Embryonic facial prominence (tissue), 1 donor: ENCODE measurements at regions not wholly inside any gene's neighbourhood (a gene's known extent, or its start where the extent isn't known, plus 50 kb on each side); places are given as distances from the start of the nearest gene placed in this dataset.
"Not testable (repeated sequence)": the region's sequence is repeated elsewhere in the genome, so short reads cannot be mapped to it uniquely, and the experiment has no call there.

Source experiments
- DNase-seq: peaks from one replicate; pipeline ENCODE4 v3.0.0-alpha.2; 2016; ENCODE audit errors: extremely low spot score

DNA sequence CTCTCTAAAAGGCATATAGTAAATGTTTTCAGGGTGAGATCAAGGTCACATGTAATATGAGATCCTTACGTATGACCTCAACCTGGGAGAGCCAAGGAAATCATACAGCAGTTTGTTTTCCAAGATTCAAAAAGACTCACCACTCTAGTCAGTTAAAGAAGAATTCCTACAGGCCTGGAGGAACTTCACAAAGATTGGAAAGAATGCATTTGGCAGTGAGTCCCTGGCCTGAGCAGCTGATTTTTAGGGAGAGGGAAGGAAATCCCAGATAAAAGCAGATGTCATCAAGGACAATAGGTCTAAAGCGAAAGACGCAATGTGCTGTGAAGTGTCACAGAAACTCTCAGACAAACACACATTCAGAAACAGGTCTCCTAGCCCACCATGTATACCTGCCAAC is 424.0 kb upstream of the ZNF462 start:
- DNase-seq: no peak

DNA sequence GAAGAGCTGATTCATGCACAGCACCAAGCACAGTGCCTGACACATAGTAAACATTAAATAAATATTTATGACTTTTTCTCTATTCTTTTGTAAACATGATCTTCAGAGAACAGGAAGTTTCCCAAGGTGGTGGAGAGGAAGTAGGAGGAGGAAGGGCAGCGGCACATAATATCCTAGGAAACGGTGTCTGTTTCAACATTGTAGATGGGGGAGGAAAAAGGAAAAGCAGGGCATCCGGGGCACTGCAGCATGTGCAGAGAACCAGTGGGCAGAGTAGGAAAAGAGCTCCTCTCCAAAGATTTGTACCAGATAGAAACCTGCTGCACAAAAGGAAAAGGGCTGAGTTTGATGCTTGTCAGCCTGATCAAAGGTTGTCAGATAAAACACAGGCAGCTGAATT is 421.7 kb upstream of the ZNF462 start:
- DNase-seq: no peak

DNA sequence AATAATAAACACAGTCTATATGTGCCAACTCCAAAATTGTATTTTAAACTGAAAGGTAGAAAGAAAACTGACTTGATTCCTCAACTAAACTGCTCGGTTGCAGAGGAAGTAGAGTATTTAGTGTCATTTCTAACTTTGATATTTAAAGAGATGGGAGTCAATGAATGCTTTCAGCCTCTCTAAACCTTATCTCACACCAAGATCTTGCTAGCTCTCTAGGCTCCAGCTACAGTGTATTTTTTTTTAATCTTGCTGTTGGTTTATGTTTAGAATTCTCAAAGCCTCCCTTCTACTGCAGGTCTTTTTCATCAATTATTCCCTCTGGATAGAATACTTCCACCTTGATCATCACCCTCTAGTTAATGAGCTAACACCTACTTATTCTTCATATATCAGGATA is 419.4 kb upstream of the ZNF462 start:
- no peak for DNase-seq

DNA sequence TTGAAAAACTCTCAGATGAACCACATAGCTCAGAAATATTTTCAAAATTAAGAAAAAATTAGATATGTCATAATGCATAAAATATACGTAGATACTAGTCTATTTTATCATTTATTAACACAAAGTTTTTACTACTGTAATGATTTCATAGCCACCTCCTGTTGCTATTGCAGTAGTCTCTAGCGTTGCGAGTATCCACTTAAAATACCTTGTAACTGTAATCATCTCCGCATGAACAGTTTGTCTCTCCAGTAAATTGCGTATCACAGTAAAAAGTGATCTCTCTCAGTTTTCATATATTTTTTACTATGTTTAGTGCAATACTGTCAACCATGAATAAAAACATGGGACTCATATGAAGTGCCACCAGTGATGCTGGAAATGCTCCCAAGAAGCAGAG is 417.9 kb upstream of the ZNF462 start:
- no peak for DNase-seq

DNA sequence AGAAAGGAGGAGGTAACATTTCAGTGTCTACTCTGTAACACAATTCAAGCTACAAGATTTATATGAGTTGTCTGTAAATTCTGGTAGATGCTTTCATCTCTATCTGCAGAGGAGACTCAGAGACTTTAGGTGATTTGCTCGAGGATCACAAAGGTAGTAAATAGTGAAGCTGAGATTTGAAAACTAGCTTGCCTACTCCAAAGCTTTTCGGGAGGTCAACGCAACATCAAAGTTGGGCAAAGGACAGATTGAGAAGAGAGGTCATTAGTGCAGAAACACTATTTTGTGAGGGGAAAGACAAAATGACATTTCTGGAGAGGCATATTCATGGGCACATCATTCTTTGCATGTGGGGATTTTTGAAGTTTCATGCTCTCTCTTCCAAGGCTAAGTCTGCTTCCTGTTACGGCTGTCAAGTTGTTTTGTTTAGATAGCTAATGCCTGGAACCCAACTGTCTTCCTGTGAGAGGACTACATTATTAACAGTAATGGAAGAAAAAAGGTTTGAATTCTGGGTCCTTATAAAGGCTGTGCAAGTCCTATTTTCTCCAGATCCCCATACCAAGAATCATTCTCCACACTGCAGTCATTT is 413.5 kb upstream of the ZNF462 start:
- DNase-seq: no peak

DNA sequence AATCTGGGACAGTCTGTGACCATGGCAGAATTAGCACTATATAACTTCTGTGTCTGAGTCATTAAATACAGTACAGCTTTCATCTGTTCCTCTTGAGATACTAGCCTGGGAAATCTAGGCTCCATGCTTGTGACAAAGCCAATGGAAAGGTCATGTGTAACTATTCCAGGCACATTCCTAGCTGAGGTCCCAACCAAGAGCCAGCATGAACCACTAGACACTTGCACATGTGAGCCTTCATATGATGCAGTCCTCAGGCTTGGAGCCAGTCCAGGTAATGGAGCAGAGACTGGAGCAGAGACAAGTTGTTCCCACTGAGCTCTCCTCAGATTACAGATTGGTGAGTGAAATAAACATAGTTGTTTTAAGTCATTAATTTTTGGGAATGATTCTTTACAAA is 412.4 kb upstream of the ZNF462 start:
- DNase-seq: no peak

DNA sequence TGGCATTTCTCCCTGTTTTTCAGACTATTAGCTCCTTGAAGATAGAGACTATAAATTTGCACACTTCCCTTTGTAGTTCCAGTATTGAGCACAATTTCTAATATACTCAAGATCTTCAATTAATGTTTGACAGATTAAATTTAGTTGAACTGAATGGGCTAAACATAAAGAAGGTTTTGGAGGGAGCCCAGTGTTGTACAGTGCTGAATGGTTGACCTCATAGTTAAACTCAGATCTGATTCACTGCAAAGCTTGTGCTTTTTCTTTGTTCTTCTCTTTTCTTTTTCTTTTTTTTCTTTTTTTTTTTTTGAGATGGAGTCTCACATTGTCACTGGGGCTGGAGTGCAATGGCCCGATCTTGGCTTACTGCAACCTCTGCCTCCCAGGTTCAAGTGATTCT is 411.7 kb upstream of the ZNF462 start:
- DNase-seq: no peak

DNA sequence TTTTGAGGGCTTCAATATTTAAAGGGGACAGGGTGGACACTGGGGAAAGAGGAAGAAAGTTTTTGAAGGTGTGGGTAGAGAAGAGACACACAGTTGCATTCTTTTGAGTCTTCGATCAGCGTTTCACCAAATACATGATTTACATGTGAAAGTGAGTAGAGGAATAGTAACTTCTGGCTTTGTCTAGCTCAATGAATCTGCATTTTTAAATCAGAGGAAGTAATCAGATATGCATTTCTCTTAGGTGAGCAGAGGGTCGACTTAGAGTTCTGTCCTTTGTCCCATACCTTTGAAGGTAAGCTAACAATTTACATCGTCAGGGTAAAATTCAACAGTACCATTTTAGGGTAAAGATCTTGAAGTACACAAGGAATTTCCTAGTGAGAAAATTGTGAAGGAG is 406.4 kb upstream of the ZNF462 start:
- DNase-seq: no peak

DNA sequence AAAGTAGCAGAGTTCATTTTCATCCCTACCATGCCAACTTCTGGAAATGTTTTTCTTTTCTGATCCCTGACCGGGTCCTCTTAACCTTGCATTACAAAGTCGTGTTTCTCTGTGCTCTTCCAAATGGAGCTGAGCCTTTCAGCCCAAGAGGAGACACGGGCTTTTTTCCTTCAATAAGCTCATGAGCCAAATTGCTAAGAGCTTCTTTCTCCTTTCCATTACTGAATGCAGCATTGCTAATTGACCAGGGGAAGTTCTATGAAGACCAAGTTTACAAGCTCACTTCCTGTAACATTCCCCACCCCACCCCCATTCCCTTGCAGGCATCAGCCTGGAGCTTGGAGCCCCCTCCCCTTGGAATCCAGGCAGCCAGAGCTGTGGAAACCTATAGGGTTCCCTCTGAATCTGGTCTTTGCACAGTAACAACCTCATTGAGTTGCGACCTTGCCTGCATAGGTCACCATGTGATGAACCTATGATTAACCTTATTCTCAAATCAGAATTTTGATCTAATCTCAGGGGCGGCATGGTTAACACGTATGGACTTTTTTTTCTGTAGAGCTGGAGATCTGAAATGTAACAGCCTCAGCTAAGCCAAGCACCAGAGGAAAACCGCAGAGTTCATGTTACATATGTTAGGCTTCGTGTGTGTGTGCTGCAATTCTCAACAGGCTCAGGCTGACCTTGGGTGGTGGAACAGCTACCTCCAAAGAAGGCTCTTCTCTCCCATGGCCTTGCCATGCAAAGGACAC is 395.7 kb upstream of the ZNF462 start:
- no peak for DNase-seq

DNA sequence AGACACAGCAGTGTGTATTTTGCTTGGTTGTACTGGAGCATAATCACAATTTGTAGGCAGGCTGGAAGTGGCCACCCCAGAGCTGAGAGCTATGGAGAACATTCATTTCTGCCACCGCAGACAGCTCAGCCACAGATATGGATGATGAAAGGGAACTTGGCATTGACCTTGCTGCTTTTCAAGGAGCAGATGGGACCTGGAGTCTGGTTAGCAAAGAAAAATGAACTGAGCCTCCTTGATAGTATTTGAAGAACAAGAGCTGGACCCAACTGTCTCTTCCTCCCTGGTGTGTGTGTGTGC is 395.2 kb upstream of the ZNF462 start:
- no peak for DNase-seq

DNA sequence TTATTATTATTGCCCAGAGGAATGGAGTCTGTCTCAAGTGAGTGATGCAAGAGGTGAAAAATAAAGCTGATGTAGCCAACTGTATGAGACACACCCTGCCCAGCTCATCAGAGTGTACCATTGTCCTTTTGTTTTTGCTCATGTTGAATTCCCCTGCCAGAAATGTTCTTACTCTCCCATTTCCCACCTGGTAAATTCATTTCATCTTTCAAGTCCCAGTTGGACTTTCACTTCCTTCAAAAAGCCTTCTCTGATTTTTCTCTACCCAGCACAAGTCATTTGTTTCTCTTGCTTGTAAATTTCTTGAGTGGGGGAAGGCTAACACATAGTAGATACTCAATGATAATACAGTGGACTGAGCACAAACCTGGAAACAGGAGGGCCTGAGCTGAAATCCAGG is 394.5 kb upstream of the ZNF462 start:
- DNase-seq: no peak

DNA sequence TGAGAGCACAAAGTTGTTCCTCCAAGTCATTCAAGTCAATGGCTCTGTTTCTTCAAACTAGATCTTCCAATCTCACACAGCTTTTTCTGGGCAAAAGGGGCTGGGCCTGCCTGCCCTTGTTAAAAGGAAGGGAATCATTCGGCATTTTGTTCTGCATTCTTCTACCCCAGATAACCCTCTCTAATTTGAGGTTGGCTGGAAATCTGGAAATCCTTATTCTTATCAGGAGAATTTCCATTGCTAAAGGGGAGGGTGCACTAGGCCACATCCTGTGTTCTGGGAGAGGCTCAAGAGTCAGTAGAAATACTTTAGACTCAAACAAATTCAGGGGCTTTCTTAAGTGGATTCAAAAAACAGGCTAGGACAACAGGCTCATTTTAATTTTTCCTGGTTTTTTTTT is 384.7 kb upstream of the ZNF462 start:
- DNase-seq: no peak

DNA sequence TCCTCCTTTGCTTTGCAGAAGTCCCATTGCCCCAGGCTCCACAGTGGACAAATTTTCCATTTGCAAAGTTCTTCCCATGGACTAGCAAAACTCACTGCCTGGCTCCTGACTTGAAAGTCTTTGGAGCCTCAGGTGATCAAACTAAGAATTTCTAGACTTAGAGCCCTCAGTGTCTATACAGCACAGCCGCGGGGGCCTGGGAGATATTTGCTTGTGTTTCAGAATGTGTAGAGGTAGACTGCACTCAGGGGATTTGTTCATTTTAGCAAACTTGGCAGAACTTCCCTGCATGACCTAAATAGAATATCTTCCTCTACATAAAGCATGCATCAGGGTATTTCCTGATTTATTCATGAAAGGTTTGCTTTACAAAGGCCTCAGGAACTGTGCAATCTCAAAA is 384.2 kb upstream of the ZNF462 start:
- DNase-seq: no peak

DNA sequence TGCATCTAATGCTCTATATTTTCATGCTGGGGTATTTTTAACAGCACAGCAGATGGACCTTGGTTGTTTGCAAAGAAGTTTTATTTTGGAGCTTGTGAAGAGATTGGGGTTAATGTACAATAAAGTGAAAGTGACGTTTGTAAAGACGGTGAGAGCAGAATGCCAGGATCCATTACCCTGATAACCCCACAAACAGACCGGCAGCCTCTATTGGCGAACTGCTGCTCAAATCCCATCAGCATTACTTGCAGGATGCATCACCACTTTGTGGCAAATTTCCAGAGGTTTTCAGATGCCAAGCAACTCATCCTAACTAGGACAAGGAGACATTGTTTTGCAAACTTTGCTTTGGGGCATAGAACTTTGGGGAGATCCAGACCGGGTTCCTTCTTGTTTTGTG is 383.3 kb upstream of the ZNF462 start:
- no peak for DNase-seq

DNA sequence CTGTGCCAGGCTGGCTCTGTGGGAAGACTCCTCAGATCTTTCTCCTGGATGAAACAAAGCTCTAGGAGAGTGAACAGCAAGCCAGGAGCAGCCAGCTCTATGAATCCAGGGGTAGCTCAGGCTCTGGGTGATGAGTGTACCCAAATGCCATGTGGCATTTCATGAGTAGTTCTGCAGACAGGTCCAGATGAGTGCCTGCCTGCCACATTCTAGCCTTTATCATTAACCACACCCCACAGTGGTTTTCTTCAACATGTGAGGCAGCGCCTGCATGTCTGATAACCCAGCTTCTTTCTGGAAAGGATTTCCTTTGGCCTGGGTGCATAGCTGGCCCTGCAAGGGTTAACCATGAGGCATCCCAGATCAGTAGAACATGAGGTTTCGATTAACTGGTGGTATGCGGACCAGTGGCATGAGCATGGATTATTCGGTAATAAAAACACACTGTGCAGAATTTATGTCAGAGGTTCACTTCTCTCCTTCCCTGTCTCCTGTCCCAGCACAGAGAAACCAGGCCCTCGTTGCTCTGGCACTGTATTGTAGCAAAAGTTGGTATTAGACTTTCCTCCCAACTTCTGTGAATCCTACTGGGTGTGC is 381.9 kb upstream of the ZNF462 start:
- DNase-seq: no peak

DNA sequence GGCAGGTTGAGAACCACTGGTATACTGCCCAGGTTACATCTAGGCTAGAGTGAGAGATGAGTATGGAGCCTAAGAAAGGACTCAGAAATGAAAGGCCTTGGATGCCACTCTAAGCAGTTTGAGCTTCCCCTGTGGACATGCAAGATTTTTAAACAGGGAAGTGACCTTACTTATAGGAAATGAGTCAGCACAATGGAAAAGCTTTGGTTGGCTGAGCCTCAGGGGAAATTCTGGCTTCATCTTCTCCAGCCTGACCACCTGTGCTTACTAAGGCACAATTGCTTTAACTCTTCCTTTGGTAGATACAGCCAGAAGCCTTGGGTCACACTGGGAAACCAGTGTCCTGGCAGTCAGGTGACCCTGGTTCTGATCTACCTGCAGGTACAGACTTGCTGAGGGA is 380.2 kb upstream of the ZNF462 start:
- DNase-seq: no peak

DNA sequence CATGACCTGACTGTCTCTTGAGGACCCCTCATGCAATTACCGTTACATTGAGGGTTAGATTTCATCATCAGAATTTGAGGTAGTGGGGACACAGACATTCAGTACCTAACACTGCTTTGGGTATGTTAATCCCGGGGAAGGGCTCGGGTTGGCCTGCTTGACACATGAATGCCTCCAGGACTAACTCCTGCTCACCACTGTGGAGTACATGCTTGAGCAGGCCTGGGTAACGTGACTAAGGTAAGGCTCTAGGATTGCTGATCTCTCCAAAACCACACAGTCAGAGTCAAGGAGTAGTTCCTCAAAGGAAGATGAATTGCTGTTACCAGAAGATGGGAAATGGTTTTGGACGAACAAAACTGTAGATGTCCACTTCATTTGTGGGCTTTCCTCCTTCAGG is 376.3 kb upstream of the ZNF462 start:
- no peak for DNase-seq

DNA sequence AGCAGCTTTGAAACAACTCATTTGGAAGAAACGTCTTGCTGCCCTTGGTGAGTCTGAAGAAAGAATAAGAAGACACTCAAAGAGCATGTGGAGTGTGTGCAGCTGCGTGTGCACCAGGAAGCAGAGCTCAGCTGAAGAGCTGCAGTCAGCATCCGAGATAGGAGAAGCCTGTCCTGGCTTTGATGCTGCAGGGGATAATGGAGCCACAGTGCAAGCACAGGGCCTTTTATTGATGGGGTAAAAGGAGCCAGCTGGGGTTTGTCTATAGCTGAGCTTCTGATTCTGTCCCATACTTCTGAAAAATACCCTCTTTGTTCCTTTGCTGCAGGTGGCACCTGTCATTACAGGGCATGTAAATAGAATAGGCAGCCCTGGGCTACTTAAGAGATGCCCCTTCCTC is 375.7 kb upstream of the ZNF462 start:
- DNase-seq: no peak

DNA sequence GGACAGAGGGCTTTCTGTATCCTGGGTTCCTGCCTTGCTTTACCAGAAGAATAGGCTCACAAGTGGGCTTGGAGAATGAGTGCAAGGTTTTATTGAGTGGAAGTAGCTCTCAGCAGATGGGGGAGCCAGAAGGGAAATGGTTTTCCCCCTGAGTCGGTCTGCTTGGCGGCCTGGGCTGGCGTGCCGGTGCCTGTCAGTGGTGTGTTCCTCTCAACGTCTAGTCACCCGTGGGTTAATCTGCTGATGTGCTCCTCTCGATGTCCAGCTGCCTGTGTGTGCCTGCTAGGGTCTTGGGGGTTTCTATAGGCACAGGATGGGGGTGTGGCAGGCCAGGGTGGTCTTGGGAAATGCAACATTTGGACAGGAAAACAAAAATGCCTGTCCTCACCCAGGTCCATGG is 370.8 kb upstream of the ZNF462 start:
- not testable (repeated sequence) for DNase-seq

DNA sequence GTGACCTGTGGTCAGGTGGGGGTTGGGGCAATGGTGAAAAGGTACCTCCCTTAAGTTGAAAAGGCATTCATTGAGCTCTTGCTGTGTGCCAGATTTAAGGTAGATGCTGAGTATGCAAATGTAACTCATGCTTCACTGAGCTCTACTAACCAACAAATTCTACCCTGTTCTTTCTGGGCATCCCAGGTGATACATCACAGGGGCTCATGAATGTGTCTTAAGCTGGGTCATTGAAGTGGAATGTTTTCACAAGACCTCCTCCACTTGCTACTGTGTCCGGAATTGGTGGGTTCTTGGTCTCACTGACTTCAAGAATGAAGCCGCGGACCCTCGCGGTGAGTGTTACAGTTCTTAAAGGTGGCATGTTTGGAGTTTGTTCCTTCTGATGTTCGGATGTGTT is 362.8 kb upstream of the ZNF462 start:
- no peak for DNase-seq

DNA sequence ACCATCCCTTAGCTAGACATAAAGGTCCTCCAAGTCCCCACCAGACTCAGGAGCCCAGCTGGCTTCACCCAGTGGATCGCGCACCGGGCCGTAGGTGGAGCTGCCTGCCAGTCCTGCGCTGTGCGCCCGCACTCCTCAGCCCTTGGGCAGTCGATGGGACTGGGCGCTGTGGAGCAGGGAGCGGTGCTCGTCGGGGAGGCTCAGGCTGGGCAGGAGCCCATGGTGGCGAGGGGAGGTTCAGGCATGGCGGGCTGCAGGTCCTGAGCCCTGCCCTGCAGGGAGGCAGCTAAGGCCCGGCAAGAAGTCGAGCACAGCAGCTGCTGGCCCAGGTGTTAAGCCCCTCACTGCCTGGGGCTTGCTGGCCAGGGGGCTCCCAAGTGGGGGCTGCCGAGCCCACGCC is 361.8 kb upstream of the ZNF462 start:
- DNase-seq: not testable (repeated sequence)

DNA sequence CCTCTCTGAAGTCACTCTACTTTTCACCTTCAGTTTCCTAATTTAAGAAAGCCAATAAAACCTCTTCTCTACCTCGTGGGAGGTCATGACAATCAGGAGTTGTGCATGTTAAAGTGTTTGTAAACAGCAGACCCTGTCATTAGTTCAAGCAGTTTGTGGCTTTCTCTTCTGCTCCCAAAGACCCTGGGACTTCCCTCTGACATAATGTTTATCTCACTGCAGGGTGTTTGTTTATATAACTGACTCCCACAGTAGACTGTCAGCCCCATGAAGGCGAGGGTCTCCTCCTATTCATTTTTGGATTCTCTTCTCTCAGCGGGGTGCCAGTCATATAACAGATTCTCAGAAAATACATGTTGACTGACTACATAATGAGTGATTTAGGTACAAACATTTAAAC is 360.0 kb upstream of the ZNF462 start:
- DNase-seq: no peak

DNA sequence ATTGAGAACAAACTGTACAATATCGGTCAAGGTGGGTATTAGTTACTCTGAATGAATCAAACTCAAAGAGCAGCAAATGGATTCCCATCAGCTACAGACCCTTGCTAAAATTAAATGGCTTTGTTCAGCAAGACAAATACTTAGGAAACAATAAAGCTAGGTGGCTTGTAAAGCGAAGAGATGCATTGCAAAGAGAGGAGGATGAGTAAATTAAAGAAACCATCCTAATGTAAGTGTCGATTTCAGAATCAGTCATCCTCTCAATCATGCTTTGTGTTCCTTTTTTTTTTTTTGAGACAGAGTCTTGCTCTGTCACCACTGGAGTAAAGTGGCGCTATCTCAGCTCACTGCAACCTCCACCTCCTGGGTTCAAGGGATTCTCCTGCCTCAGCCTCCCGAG is 359.2 kb upstream of the ZNF462 start:
- DNase-seq: no peak

DNA sequence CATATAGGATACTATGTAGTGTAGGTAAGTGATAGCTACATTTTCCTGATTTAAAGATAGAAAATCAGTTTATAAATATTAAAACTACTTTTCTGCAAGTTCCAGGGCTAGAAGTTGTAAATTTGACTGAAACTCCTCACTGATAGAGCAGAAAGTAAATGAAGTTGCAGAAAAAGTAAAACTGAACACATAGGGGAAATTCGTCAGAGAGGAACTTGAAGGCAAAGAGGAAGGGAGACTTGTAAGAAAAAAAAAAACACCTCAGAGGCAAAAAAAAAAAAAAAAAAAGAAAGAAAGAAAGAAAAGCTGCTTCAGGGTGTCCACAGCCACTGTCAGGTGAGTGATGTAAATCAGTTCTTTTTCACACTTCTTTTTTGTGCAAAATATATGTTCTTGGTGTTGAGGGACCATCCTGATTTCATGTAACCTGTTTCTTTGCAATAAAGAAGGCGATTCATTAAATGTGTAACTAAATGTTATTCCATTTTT is 336.2 kb upstream of the ZNF462 start:
- no peak for DNase-seq
